NCI-H345 (cell line): ENCODE measurements at regions not wholly inside any gene's neighbourhood (a gene's known extent, or its start where the extent isn't known, plus 50 kb on each side); places are given as distances from the start of the nearest gene placed in this dataset.
"Not testable (repeated sequence)": the region's sequence is repeated elsewhere in the genome, so short reads cannot be mapped to it uniquely, and the experiment has no call there.

Experiments
- DNase-seq: peaks from one replicate; lab custom pipeline; 2025; lab: John Stamatoyannopoulos, UW

DNA sequence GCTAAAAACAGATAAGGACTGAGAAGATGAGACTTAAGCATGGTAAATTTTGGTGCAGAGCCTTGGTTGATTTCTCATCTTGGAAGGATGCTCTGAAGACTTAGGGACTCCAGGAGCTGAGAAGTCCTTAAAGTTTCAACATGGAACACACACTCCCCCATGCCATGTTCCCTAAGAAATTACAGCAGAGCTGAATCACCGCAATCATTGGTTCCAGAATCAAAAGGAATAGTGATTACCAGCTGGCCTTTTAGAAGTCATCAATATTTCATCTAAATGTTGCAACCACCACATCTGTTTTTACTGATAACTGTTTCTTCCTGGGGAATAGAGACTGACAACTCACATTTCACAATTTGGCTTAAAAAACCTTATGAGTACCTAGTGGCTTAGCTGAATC is 229.3 kb downstream of the MINAR1 start:
- no peak for DNase-seq

DNA sequence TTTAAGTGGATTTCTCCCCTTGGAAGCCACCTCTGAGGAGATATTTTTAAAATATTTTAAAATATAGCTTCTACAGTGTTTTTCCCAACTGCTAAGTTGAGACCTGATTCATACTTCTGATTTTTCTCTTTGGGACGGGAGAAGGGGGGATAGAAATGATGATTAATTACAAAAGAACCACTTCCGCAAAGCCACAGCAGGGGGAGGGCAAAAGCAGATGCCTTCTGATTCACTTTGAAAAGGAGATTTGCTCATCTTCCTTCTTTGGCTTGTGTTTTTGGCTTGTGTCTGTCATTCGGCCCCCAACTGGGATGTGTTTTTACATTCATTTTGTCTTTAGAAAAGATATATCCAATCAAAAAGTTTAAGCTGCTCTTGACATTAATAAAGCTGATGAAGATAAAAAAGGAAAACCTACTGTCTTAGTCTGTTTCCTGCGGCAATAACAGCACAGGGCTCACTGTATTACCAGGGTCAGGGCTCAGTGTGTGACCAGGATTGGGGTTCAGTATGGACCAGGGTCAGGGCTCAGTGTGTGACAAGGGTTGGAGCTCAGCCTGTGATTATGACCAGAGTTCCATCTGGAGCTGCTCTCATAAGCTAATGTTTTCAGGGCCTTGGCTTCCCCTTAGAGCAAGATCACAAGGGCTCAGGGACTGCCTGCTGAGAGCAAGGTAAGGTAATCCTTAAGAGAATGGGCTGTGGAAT is 223.2 kb downstream of the MTHFS start:
- no peak for DNase-seq

DNA sequence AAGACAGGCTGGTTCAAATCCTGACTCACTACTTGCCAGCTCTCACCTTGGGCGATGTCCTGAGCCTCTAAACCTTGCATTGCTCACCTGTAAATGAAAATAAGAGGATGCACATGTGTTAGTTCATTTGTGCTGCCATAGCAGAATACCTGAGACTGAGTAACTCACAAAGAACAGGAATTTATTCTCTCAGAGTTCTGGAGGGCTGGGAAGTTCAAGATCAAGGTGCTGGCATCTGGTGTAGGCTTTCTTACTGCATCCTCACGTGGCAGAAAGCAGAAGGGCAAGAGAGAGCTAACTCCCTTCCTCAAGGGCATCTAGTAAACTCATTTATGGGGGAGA is 222.7 kb downstream of the MTHFS start:
- DNase-seq: no peak

DNA sequence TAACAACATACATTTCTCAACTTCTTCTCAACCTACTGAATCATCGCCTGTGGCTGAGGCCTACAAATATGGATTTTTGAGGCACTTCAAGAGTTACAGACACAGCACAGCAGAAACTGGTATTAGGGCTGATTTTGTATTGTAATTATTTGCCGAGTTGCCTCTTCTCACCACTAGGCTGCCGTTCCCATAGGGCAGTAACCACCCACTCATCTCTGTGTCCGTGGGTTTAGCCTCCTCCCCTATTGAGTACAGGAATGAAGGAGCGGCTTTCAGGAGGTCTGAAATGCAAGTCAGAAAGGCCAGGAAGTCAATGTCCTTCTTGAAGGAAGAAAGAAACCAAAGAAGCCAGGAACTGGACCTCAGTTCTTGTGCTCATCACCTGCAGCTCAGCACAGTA is 220.8 kb downstream of the MTHFS start:
- no peak for DNase-seq

DNA sequence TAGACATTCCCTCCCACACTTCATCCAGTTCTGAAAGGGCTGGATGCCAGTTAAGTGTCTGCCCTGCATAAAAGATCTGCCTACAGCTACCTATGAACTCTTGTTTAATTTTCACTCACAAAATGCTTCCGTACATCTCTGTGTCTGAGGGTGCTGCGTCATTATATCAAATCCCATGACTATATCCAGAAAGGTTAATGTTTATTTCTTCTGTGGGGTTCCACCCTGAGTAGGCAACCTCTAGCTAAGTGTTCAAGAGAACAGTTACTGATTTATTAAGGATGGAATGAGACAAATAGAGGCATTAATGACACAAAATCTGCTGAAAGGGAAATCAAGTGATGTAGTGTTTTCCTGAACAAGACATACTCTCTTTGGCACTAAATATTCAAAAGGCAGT is 220.2 kb downstream of the MTHFS start:
- no peak for DNase-seq

DNA sequence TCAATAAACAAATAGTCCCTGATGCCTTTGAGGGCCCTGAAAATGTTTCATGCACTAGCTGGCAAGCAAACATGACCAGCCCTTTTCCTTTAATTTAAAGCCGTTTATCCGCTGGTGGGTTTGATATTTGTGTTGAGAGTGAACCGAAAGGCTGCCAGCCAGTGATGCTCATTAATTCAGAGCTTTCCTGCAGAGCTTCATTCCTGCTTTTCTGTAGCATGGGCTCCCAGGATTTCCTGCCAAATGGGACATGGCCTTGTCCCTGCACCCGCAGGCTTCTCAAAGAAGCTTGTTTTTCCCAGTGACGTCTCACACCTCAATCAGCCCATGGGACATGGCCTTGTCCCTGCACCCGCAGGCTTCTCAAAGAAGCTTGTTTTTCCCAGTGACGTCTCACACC is 219.6 kb downstream of the MTHFS start:
- no peak for DNase-seq

- no peak for DNase-seq
Measured at GRCh38 chr15:79678032-79678701, 218.6 kb downstream of the MTHFS start.

- DNase-seq: no peak
Measured at GRCh38 chr15:79680720-79681119, 216.1 kb downstream of the MTHFS start.

GRCh38 chr15:79682285-79682684 is 214.5 kb downstream of the MTHFS start:
- no peak for DNase-seq

GRCh38 chr15:79682851-79683288 is 213.9 kb downstream of the MTHFS start:
- DNase-seq: no peak

DNA sequence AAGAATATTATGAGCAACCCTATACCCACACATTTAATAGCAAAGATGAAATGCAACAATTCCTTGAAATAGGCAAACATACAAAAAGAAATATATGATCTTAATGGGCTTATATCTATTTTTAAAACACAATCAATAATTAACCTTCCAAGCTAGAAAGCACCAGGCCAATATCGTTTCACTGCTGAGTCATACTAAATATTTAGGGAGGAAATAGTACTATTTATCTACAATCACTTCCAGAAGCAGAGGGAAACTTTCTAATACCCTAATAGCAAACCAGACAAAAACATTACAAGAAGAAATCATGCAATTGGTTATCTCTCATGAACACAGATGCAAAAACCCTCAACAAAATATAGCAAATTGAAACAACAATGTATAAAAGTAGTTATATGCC is 207.8 kb downstream of the MTHFS start:
- DNase-seq: no peak

- DNase-seq: no peak
Measured at GRCh38 chr15:79700951-79701480, 195.8 kb downstream of the MTHFS start.

- DNase-seq: no peak
Measured at GRCh38 chr15:79702621-79703020, 194.2 kb downstream of the MTHFS start.

DNA sequence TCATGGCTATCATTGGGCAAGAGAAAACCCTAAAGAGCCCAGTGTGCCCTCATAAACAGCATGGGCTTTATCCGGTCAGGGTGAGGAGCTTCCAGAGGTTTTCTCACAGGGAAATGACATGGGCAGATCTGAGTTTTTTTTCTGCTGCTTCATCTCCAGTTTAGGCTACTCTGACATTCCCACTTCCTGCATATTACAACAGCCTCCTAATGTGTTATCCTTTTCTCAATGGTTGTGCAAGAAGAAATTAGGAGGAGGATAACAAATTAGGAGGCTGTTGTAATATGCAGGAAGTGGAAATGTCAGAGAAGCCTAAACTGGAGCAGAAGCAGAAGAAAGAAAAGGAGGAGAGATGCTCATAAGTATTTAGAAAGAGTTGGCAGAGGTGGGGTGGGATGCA is 175.6 kb downstream of the MTHFS start:
- DNase-seq: no peak

GRCh38 chr15:79724312-79724711 is 172.5 kb downstream of the MTHFS start:
- no peak for DNase-seq

DNA sequence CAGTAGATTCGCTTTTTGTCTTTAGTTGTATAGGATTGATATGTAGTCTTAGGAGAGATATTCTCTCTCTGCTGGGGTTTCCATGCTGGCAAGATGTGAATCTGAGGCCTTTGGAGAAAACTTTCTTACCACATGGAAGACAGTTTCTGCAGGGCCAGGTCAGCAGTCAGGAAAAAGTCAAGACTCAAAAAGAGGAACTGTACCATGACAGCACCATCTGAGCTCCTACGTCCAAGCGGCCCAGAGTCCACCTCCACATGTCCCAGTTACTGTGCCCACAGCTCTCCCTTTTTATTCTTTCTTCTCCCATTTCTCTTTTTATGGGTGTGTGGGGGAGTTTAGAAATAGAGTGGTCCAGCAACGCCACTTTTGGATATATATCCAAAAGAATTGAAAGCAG is 172.0 kb downstream of the MTHFS start:
- DNase-seq: no peak

DNA sequence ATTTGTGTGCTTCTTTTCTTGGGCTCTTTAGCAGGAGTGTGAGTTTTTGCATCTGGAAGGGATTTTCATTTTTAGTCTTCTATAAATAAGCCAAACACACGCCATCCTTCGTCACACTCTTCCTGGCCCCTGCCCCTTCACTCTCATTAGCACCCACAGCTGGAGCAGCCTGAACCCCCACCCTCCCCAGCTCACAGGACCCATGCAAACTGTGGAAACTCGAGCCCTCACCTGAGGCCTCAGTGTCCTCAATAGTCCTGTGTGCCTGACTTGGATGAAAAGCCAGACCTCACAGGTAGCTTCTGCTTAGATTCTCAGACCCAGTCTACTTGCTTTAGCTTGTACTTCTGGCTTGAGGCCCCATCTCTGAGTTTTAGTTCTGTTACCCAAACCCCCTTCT is 167.9 kb downstream of the MTHFS start:
- DNase-seq: no peak

GRCh38 chr15:79736435-79737000 is 160.3 kb downstream of the MTHFS start:
- DNase-seq: no peak

DNA sequence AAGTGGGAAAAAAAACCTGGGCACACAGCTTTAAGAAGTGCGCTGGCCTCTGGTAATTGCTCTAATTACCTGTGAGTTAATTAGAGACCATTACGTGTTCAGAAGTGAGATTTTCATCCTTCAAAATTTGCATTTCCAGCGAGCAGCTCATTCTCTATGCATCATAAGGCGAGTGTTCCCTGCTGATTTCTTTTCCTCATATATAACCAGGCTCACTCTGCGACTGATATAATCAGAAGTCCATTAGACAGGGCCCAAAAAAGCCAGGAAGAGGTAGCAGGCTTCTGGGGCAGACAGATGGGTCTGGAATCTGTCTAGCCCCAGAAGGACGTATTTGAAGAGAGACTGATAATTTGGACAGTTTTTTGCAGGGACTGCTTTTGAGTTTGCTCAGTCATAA is 158.7 kb downstream of the MTHFS start:
- no peak for DNase-seq

GRCh38 chr15:79740561-79740960 is 156.3 kb downstream of the MTHFS start:
- no peak for DNase-seq

DNA sequence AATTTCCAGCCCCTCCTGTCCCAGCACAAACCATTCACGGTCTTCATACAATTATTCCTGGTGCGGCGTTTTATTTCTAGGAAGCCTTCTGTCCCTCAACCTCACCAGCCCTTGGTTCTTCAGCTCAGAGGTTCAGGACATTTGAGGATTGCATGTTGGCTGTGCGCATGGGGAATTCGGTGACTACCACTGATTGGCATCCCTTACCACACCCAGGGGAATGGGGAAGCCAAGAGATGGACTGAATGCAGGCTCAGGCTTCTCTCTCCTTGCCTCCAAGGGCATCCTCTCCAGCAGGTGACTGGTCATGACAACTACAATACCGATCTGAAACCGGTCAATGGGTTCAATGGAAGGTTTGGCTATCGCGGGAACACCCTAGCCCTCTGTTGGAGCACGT is 153.8 kb downstream of the MTHFS start:
- no peak for DNase-seq

GRCh38 chr15:79744485-79744884 is 152.3 kb downstream of the MTHFS start:
- not testable (repeated sequence) for DNase-seq

DNA sequence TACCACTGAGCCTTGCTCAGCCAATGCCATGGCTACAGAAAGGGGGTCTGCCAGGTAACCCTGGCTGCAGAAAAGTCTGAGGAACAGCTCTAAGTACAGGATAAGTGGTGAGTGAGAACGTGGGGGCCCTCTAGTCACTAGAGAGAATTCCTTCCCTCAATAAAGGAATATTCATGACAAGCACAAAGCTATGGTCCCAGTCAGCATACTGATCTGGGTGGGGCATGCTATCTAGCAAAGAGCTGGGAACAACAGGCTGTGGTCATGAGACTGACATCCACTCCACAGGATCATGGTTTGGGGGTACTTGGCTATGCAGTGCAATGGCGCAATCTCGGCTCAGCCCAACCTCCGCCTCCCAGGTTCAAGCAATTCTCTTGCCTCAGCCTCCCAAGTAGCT is 140.4 kb downstream of the MTHFS start:
- no peak for DNase-seq
